ENCODE measurements at regions not wholly inside any gene's neighbourhood (a gene's known extent, or its start where the extent isn't known, plus 50 kb on each side); places are given as distances from the start of the nearest gene placed in this dataset.

DNA sequence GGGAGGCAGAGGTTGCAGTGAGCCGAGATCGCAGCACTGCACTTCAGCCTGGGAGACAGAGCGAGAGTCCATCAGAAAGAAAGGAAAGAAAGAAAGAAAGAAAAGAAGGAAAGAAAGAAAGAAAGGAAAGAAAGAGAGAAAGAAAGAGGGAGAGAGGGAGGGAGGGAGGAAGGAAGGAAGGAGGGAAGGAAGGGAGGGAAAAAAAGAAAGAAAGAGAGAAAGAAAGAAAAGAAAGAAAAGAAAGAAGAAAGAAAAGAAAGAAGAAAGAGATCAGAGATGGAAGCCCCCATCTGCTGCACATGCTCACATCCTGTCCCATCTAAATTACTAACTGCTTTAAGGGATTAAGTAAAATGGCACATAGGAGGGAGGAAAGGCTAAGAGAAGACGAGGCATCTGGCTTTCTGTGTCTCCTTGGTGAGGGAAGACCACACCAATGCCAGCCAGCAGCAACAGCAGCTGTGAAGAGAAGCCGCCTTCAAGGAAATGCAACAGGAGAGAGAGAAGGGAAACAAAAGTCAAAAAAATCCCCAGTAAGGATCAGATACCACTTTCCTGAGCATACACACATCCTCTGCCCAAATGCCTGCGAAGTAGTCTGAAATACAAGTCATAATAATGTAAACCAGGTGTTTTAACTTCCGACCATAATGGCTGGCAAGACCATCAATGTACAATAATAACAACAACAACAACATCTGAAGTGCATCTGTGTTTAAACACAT, 300.2 kb upstream of the JARID2 start:
- Histone ChIP-seq H3K9me3 (ENCODE audit: control insufficient read depth, insufficient read depth, low read length) (no peaks in the 10 kb centered on the region), H3K27me3 (ENCODE audit: control insufficient read depth, insufficient read depth, low read length) (no peaks in the 10 kb centered on the region), H3K36me3 (ENCODE audit: control insufficient read depth, insufficient read depth, low read length) (no peaks in the 10 kb centered on the region), H3K4me1 (ENCODE audit: control insufficient read depth, insufficient read depth, low read length) (no peaks in the 10 kb centered on the region), H3K27ac (ENCODE audit: low read depth, low read length) (no peak overlapping the region), H3K4me3 (ENCODE audit: low read depth, low read length) (no peak overlapping the region)
- no peak for DNase-seq (ENCODE audit: low read depth in 4 of 6, low spot score in 6 of 6)
- 86% methylated on average over 4 of the region's 7 CpGs for WGBS (ENCODE audit: insufficient coverage)

GRCh38 chr6:14946753-14947152, 299.1 kb upstream of the JARID2 start:
- 68% methylated on average over 3 of the region's 4 CpGs for WGBS (ENCODE audit: insufficient coverage)
- Histone ChIP-seq H3K27ac (ENCODE audit: low read depth, low read length) (no peak overlapping the region), H3K9me3 (ENCODE audit: control insufficient read depth, insufficient read depth, low read length) (no peaks in the 10 kb centered on the region), H3K36me3 (ENCODE audit: control insufficient read depth, insufficient read depth, low read length) (no peaks in the 10 kb centered on the region), H3K4me3 (ENCODE audit: low read depth, low read length) (no peak overlapping the region), H3K27me3 (ENCODE audit: control insufficient read depth, insufficient read depth, low read length) (no peaks in the 10 kb centered on the region), H3K4me1 (ENCODE audit: control insufficient read depth, insufficient read depth, low read length) (no peaks in the 10 kb centered on the region)
- no peak for DNase-seq (ENCODE audit: low read depth in 4 of 6, low spot score in 6 of 6)

DNA sequence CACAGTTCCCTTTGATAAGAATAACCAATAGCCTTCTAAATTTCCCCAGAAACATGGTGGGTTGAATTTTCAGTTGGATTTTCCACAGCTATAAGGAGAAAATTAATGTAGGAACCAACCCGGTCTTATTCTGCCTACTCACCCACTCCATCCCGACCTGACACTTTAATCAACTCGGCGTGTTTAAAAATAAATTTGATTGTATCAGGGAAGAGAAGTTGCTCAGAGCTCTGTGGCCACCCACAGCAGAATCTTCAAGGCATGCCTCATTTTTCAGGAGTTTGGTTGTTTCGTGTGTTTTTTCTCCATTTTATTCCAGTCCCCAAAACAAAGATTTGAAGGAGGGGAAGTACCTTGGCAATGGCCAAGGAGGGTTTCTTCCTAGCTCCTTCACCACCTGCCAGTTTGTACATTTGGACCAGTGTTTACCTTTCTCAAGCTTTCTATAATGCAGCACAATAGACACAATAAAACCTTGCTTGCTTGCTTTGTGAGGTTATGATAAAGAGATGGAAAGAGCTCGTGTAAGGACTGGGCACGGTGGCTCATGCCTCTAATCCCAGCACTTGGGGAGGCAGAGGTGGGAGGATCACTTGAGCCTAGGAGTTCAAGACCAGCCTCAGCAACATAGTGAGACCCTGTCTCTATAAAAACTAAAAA, 297.2 kb upstream of the JARID2 start:
- H3K27ac ChIP-seq (ENCODE audit: low read depth, low read length) = no peak overlapping the region
- 75% methylated on average over 2 of the region's 7 CpGs for whole genome bisulfite sequencing (ENCODE audit: insufficient coverage)
- no peak overlapping the region for H3K4me3 ChIP-seq (ENCODE audit: low read depth, low read length)
- no peaks in the 10 kb centered on the region for H3K27me3 ChIP-seq (ENCODE audit: control insufficient read depth, insufficient read depth, low read length)
- H3K4me1 ChIP-seq (ENCODE audit: control insufficient read depth, insufficient read depth, low read length) = no peaks in the 10 kb centered on the region
- H3K36me3 ChIP-seq (ENCODE audit: control insufficient read depth, insufficient read depth, low read length) = no peaks in the 10 kb centered on the region
- H3K9me3 ChIP-seq (ENCODE audit: control insufficient read depth, insufficient read depth, low read length) = no peaks in the 10 kb centered on the region
- peak in 1 of 6 donors; percentile 19 for DNase-seq (ENCODE audit: low read depth in 4 of 6, low spot score in 6 of 6)

GRCh38 chr6:14950103-14950969, 295.5 kb upstream of the JARID2 start:
- H3K4me3 ChIP-seq (ENCODE audit: low read depth, low read length) = no peak overlapping the region
- DNase-seq (ENCODE audit: low read depth in 4 of 6, low spot score in 6 of 6) = no peak
- no peak overlapping the region for H3K27ac ChIP-seq (ENCODE audit: low read depth, low read length)
- H3K9me3 ChIP-seq (ENCODE audit: control insufficient read depth, insufficient read depth, low read length) = no peaks in the 10 kb centered on the region
- WGBS (ENCODE audit: insufficient coverage) = 97% methylated on average over 3 of the region's 4 CpGs
- no peaks in the 10 kb centered on the region for H3K36me3 ChIP-seq (ENCODE audit: control insufficient read depth, insufficient read depth, low read length)
- no peaks in the 10 kb centered on the region for H3K27me3 ChIP-seq (ENCODE audit: control insufficient read depth, insufficient read depth, low read length)
- no peaks in the 10 kb centered on the region for H3K4me1 ChIP-seq (ENCODE audit: control insufficient read depth, insufficient read depth, low read length)

DNA sequence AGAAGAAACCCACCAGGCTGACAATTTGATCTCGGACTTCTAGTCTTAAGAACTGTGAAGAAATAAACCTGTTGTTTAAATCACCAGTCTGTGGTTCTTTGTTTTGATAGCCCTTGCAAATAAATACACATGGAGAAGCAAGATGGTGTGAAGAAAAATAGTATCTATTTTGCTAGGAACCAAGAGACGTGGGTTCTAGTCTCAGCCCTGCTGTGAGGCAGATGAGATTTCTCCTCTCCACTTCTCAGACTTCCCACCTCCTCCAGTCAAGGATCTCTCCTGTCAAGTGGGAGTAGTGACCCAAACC, 294.9 kb upstream of the JARID2 start:
- H3K27me3 ChIP-seq (ENCODE audit: control insufficient read depth, insufficient read depth, low read length) = no peaks in the 10 kb centered on the region
- H3K4me1 ChIP-seq (ENCODE audit: control insufficient read depth, insufficient read depth, low read length) = no peaks in the 10 kb centered on the region
- H3K27ac ChIP-seq (ENCODE audit: low read depth, low read length) = no peak overlapping the region
- H3K9me3 ChIP-seq (ENCODE audit: control insufficient read depth, insufficient read depth, low read length) = no peaks in the 10 kb centered on the region
- no peak for DNase-seq (ENCODE audit: low read depth in 4 of 6, low spot score in 6 of 6)
- WGBS (ENCODE audit: insufficient coverage) = 40% methylated on average over 2 of the region's 2 CpGs
- H3K4me3 ChIP-seq (ENCODE audit: low read depth, low read length) = no peak overlapping the region
- no peaks in the 10 kb centered on the region for H3K36me3 ChIP-seq (ENCODE audit: control insufficient read depth, insufficient read depth, low read length)

GRCh38 chr6:14951704-14952103, 294.2 kb upstream of the JARID2 start:
- H3K27ac ChIP-seq (ENCODE audit: low read depth, low read length) = no peak overlapping the region
- DNase-seq (ENCODE audit: low read depth in 4 of 6, low spot score in 6 of 6) = no peak
- no peaks in the 10 kb centered on the region for H3K9me3 ChIP-seq (ENCODE audit: control insufficient read depth, insufficient read depth, low read length)
- no peaks in the 10 kb centered on the region for H3K27me3 ChIP-seq (ENCODE audit: control insufficient read depth, insufficient read depth, low read length)
- no peaks in the 10 kb centered on the region for H3K36me3 ChIP-seq (ENCODE audit: control insufficient read depth, insufficient read depth, low read length)
- no peaks in the 10 kb centered on the region for H3K4me1 ChIP-seq (ENCODE audit: control insufficient read depth, insufficient read depth, low read length)
- H3K4me3 ChIP-seq (ENCODE audit: low read depth, low read length) = no peak overlapping the region
- WGBS (ENCODE audit: insufficient coverage) = 50% methylated on average over 1 of the region's 1 CpG

DNA sequence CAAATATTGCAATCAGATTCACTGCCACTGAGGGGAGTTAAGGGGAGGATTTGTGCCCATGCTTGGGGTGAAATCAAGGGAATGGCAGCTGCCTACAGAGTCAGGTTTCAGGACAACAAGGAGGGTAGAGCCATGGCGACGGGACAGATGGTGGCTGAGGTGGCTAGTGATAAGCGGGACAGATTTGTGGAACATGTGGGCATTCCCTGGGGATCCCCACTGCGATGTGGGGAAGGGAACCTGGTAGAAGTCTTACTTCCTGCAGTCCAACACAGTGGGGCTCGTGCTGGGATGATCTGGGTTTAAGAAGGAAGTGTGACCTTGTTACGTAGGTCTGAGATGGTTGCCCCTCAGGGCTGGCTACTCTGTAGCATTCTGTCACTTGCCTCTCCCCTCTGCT, 292.0 kb upstream of the JARID2 start:
- H3K9me3 ChIP-seq (ENCODE audit: control insufficient read depth, insufficient read depth, low read length) = no peaks in the 10 kb centered on the region
- H3K4me3 ChIP-seq (ENCODE audit: low read depth, low read length) = no peak overlapping the region
- no peak for DNase-seq (ENCODE audit: low read depth in 4 of 6, low spot score in 6 of 6)
- H3K27ac ChIP-seq (ENCODE audit: low read depth, low read length) = no peak overlapping the region
- no peaks in the 10 kb centered on the region for H3K36me3 ChIP-seq (ENCODE audit: control insufficient read depth, insufficient read depth, low read length)
- H3K27me3 ChIP-seq (ENCODE audit: control insufficient read depth, insufficient read depth, low read length) = no peaks in the 10 kb centered on the region
- H3K4me1 ChIP-seq (ENCODE audit: control insufficient read depth, insufficient read depth, low read length) = no peaks in the 10 kb centered on the region
- 87% methylated on average over 5 of the region's 6 CpGs for WGBS (ENCODE audit: insufficient coverage)

- no peak overlapping the region for H3K4me3 ChIP-seq (ENCODE audit: low read depth, low read length)
- DNase-seq (ENCODE audit: low read depth in 4 of 6, low spot score in 6 of 6) = no peak
These were observed 288.4 kb upstream of the JARID2 start for GRCh38 chr6:14957355-14958059.

DNA sequence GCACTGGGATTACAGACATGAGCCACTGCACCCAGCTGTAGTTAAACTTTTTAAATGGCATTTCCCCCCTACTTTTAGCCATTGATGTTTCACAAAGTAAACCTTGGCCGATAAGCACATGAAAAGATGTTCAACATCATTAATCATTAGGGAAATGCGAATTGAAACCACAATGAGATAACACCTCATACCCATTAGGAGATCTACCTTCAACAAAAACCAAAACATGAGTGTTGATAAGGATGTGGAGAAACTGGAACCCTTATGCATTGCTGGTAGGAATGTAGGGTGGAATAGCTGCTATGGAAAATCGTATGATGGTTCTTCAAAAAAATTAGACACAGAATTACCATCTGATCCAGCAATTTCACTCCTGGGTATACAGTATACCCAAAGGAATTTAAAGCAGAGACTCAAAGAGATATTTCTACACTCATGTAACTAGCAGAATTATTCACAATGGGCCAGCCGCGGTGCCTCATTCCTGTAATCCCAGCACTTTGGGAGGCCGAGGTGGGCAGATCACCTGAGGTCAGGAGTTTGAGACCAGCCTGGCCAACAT, 286.5 kb upstream of the JARID2 start:
- Histone ChIP-seq H3K36me3 (ENCODE audit: control insufficient read depth, insufficient read depth, low read length) (no peaks in the 10 kb centered on the region), H3K4me1 (ENCODE audit: control insufficient read depth, insufficient read depth, low read length) (peaks cover under 1% of the 10 kb centered on the region), H3K9me3 (ENCODE audit: control insufficient read depth, insufficient read depth, low read length) (no peaks in the 10 kb centered on the region), H3K27ac (ENCODE audit: low read depth, low read length) (no peak overlapping the region), H3K4me3 (ENCODE audit: low read depth, low read length) (no peak overlapping the region), H3K27me3 (ENCODE audit: control insufficient read depth, insufficient read depth, low read length) (no peaks in the 10 kb centered on the region)
- WGBS (ENCODE audit: insufficient coverage) = no CpG with 5 or more reads among the region's 6 CpGs
- no peak for DNase-seq (ENCODE audit: low read depth in 4 of 6, low spot score in 6 of 6)

More at GRCh38 chr6:14957355-14958059, 288.4 kb upstream of the JARID2 start:
- Histone ChIP-seq H3K27me3 (ENCODE audit: control insufficient read depth, insufficient read depth, low read length) (no peaks in the 10 kb centered on the region), H3K4me1 (ENCODE audit: control insufficient read depth, insufficient read depth, low read length) (no peaks in the 10 kb centered on the region), H3K27ac (ENCODE audit: low read depth, low read length) (no peak overlapping the region), H3K36me3 (ENCODE audit: control insufficient read depth, insufficient read depth, low read length) (no peaks in the 10 kb centered on the region), H3K9me3 (ENCODE audit: control insufficient read depth, insufficient read depth, low read length) (no peaks in the 10 kb centered on the region)
- no CpG with 5 or more reads among the region's 7 CpGs for WGBS (ENCODE audit: insufficient coverage)
